Mucosa of rectum (tissue), 2 donors: ENCODE measurements at regions not wholly inside any gene's neighbourhood (a gene's known extent, or its start where the extent isn't known, plus 50 kb on each side); places are given as distances from the start of the nearest gene placed in this dataset.
"Not testable (repeated sequence)": the region's sequence is repeated elsewhere in the genome, so short reads cannot be mapped to it uniquely, and the experiment has no call there.

Experiments
- H3K27ac ChIP-seq, 2 donors: one replicate each; pipeline ENCODE4 v1.7.0; 2013; ENCODE audit warnings: inconsistent platforms in 2 of 2, low read depth in 2 of 2, low read length in 2 of 2
- H3K27me3 ChIP-seq, 2 donors: one replicate each; pipeline ENCODE4 v1.7.0; 2013; ENCODE audit warnings: low read length in 2 of 2; ENCODE audit not compliant: control insufficient read depth in 2 of 2, insufficient read depth in 2 of 2
- H3K36me3 ChIP-seq, 2 donors: one replicate each; pipeline ENCODE4 v1.7.0; 2013; ENCODE audit warnings: low read length in 2 of 2; ENCODE audit not compliant: control insufficient read depth in 2 of 2, insufficient read depth in 2 of 2
- H3K4me1 ChIP-seq, 2 donors: one replicate each; pipeline ENCODE4 v1.7.0; 2013; ENCODE audit warnings: low read length in 2 of 2, mild to moderate bottlenecking in 1 of 2; ENCODE audit not compliant: control insufficient read depth in 2 of 2, insufficient read depth in 2 of 2
- H3K4me3 ChIP-seq, 2 donors: one replicate each; pipeline ENCODE4 v1.7.0; 2013; ENCODE audit warnings: low read length in 2 of 2
- H3K9ac ChIP-seq, 2 donors: one replicate each; pipeline ENCODE4 v1.7.0; 2013; ENCODE audit warnings: low read length in 2 of 2, low read depth in 1 of 2, mild to moderate bottlenecking in 1 of 2
- H3K9me3 ChIP-seq, 2 donors: one replicate each; pipeline ENCODE4 v1.7.0; 2013; ENCODE audit warnings: low read length in 2 of 2; ENCODE audit not compliant: control insufficient read depth in 2 of 2
- donor health status: healthy.
- donor health status: Normal muscosa, but diverticular disease.

DNA sequence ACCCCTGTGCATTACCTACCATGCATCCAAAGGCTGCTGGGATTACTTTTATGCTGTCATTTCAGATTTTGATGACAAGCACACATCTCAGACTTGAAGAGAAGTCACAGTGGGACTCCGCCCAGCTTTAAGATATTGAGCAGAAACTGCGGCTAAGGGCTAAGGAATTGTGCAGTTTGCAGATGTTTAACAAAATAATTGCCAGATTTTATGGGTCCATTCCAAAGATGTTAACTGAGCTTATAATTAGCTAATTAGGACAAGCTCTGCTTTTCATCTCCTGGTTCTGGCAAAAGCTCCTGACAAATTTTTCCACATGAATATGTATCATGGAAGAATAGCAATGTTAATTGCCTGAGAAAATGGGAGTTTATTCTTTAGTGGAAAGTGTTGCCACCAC, 344.4 kb upstream of the ATXN7L3B start:
- Histone ChIP-seq H3K4me1 (no peaks in the 10 kb centered on the region), H3K4me3 (no peak overlapping the region), H3K27ac (no peak overlapping the region), H3K27me3 (no peaks in the 10 kb centered on the region), H3K9ac (no peak overlapping the region), H3K36me3 (no peaks in the 10 kb centered on the region), H3K9me3 (no peaks in the 10 kb centered on the region)

- no peaks in the 10 kb centered on the region for H3K27me3 ChIP-seq
These were observed 333.4 kb upstream of the ATXN7L3B start for GRCh38 chr12:74204236-74204635.

GRCh38 chr12:74227846-74228545, 309.6 kb upstream of the ATXN7L3B start:
- Histone ChIP-seq H3K9ac (no peak overlapping the region), H3K4me1 (no peaks in the 10 kb centered on the region), H3K9me3 (no peaks in the 10 kb centered on the region), H3K27ac (no peak overlapping the region), H3K36me3 (no peaks in the 10 kb centered on the region), H3K4me3 (no peak overlapping the region), H3K27me3 (no peaks in the 10 kb centered on the region)

More at GRCh38 chr12:74204236-74204635, 333.4 kb upstream of the ATXN7L3B start:
- no peaks in the 10 kb centered on the region for H3K4me1 ChIP-seq
- H3K9me3 ChIP-seq = peaks cover 0 to 3% of the 10 kb centered on the region in 2 donors
- H3K4me3 ChIP-seq = no peak overlapping the region
- H3K36me3 ChIP-seq = no peaks in the 10 kb centered on the region
- H3K9ac ChIP-seq = no peak overlapping the region
- H3K27ac ChIP-seq = no peak overlapping the region

- Histone ChIP-seq H3K9ac (no peak overlapping the region), H3K9me3 (no peaks in the 10 kb centered on the region), H3K36me3 (no peaks in the 10 kb centered on the region), H3K4me3 (no peak overlapping the region), H3K27me3 (no peaks in the 10 kb centered on the region), H3K4me1 (no peaks in the 10 kb centered on the region), H3K27ac (no peak overlapping the region)
These were observed 308.0 kb upstream of the ATXN7L3B start for GRCh38 chr12:74229671-74230070.

GRCh38 chr12:74235342-74235741, 302.3 kb upstream of the ATXN7L3B start:
- Histone ChIP-seq H3K36me3 (no peaks in the 10 kb centered on the region), H3K9me3 (no peaks in the 10 kb centered on the region), H3K9ac (no peak overlapping the region), H3K4me1 (no peaks in the 10 kb centered on the region), H3K27me3 (no peaks in the 10 kb centered on the region), H3K4me3 (no peak overlapping the region), H3K27ac (no peak overlapping the region)

DNA sequence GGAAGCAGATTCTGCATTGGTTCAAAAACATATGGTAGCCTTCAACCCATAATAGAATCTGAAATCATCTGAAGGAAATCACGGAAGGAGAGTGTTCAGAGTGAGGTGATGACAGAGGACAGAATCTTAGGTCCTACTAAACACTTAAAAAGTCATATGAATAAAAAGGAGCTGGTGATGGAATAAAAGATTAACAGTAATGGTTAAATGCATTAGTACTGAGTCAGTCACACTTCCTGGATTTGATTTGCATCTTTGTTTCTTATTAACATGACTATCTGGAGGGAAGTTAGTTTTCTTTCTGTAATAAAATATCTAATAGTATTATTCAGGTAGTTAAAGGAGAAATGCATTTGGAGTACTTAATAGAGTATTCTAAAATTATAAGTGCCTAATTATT, 296.3 kb upstream of the ATXN7L3B start:
- H3K4me3 ChIP-seq = no peak overlapping the region
- no peak overlapping the region for H3K9ac ChIP-seq
- H3K9me3 ChIP-seq = no peaks in the 10 kb centered on the region
- H3K27ac ChIP-seq = no peak overlapping the region
- H3K27me3 ChIP-seq = no peaks in the 10 kb centered on the region
- H3K4me1 ChIP-seq = no peaks in the 10 kb centered on the region
- no peaks in the 10 kb centered on the region for H3K36me3 ChIP-seq

GRCh38 chr12:74242088-74242487, 295.5 kb upstream of the ATXN7L3B start:
- Histone ChIP-seq H3K9me3 (no peaks in the 10 kb centered on the region), H3K36me3 (no peaks in the 10 kb centered on the region), H3K27ac (no peak overlapping the region), H3K4me3 (no peak overlapping the region), H3K27me3 (no peaks in the 10 kb centered on the region), H3K4me1 (no peaks in the 10 kb centered on the region), H3K9ac (no peak overlapping the region)

DNA sequence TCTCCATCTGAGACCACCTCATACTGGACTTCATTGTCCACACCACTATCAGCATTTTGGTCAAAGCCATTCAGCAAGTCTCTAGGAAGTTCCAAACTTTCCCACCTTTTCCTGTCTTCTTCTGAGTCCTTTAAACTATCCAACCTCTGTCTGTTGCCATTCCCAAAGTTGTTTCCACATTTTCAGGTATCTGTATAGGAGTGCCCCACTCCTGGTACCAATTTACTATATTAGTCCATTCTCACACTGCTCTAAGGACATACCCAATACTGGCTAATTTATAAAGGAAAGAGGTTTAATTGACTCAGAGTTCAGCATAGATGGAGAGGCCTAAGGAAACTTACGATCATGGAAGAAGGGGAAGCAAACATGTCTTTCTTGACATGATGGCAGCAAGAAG, 292.2 kb upstream of the ATXN7L3B start:
- H3K27ac ChIP-seq = no peak overlapping the region
- H3K9me3 ChIP-seq = no peaks in the 10 kb centered on the region
- no peak overlapping the region for H3K9ac ChIP-seq
- no peaks in the 10 kb centered on the region for H3K4me1 ChIP-seq
- H3K4me3 ChIP-seq = no peak overlapping the region
- H3K36me3 ChIP-seq = no peaks in the 10 kb centered on the region
- H3K27me3 ChIP-seq = no peaks in the 10 kb centered on the region

GRCh38 chr12:74250891-74251290, 286.7 kb upstream of the ATXN7L3B start:
- no peak overlapping the region for H3K9ac ChIP-seq
- H3K36me3 ChIP-seq = no peaks in the 10 kb centered on the region
- H3K27ac ChIP-seq = no peak overlapping the region
- peaks cover 0 to 7% of the 10 kb centered on the region in 2 donors for H3K9me3 ChIP-seq
- no peaks in the 10 kb centered on the region for H3K4me1 ChIP-seq
- H3K4me3 ChIP-seq = no peak overlapping the region
- H3K27me3 ChIP-seq = no peaks in the 10 kb centered on the region

DNA sequence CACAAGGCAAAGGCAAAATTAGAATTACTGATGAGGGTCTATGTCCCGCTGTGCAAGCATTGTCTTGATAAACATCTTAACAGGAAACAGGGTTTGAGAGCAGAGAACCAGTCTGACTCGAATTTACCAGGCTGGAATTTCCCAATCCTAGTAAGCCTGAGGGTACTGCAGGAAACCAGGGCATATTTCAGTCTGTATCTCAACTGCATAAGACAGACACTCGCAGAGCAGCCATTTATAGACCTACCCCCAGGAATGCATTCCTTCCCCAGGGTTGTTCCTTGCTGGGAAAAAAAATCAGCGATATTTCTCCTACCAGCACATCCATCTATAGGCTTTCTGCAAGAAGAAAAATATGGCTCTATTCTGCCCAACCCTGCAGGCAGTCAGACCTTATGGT, 283.8 kb upstream of the ATXN7L3B start:
- not testable (repeated sequence) for H3K9ac ChIP-seq, H3K9me3 ChIP-seq, H3K4me3 ChIP-seq, H3K27ac ChIP-seq, H3K27me3 ChIP-seq, H3K36me3 ChIP-seq, H3K4me1 ChIP-seq

GRCh38 chr12:74254784-74255183, 282.9 kb upstream of the ATXN7L3B start:
- Histone ChIP-seq H3K9me3 (peaks cover 0 to 7% of the 10 kb centered on the region in 2 donors), H3K36me3 (no peaks in the 10 kb centered on the region), H3K4me3 (no peak overlapping the region), H3K27me3 (no peaks in the 10 kb centered on the region), H3K9ac (no peak overlapping the region), H3K27ac (no peak overlapping the region), H3K4me1 (no peaks in the 10 kb centered on the region)
